Right renal cortex interstitium (tissue), 3 donors: ENCODE measurements at regions not wholly inside any gene's neighbourhood (a gene's known extent, or its start where the extent isn't known, plus 50 kb on each side); places are given as distances from the start of the nearest gene placed in this dataset.

ENCODE experiments used
- DNase-seq, 3 donors: peaks; one replicate each; pipeline ENCODE4 v3.0.0-alpha.2; 2013; ENCODE audit warnings: low read depth in 3 of 3, low spot score in 2 of 3

GRCh38 chr12:118689793-118690192 is 291.5 kb upstream of the SRRM4 start:
- DNase-seq, result no peak

GRCh38 chr12:118690506-118690905 is 290.8 kb upstream of the SRRM4 start:
- DNase-seq, result no peak

- DNase-seq, result no peak
Measured at GRCh38 chr12:118694128-118694775, 287.1 kb upstream of the SRRM4 start.

GRCh38 chr12:118704527-118705241 is 276.7 kb upstream of the SRRM4 start:
- DNase-seq, result no peak

- DNase-seq, result no peak
Measured at GRCh38 chr12:118706437-118706836, 274.9 kb upstream of the SRRM4 start.

GRCh38 chr12:118709946-118710345 is 271.4 kb upstream of the SRRM4 start:
- no peak for DNase-seq

- no peak for DNase-seq
Measured at GRCh38 chr12:118711185-118711584, 270.2 kb upstream of the SRRM4 start.

GRCh38 chr12:118714051-118714460 is 267.3 kb upstream of the SRRM4 start:
- no peak for DNase-seq

- no peak for DNase-seq
Measured at GRCh38 chr12:118714500-118714899, 266.8 kb upstream of the SRRM4 start.

GRCh38 chr12:118715647-118716046 is 265.7 kb upstream of the SRRM4 start:
- DNase-seq, result no peak

- DNase-seq, result no peak
Measured at GRCh38 chr12:118727196-118727978, 254.0 kb upstream of the SRRM4 start.

GRCh38 chr12:118727979-118728366 is 253.4 kb upstream of the SRRM4 start:
- no peak for DNase-seq

- DNase-seq, result no peak
Measured at GRCh38 chr12:118734266-118734665, 247.1 kb upstream of the SRRM4 start.

- DNase-seq, result no peak
Measured at GRCh38 chr12:118737985-118738540, 243.3 kb upstream of the SRRM4 start.

GRCh38 chr12:118741194-118741593 is 240.1 kb upstream of the SRRM4 start:
- no peak for DNase-seq

- DNase-seq, result no peak
Measured at GRCh38 chr12:118742431-118742830, 238.9 kb upstream of the SRRM4 start.

GRCh38 chr12:118743896-118744700 is 237.2 kb upstream of the SRRM4 start:
- no peak for DNase-seq

- DNase-seq, result no peak
Measured at GRCh38 chr12:118746176-118746575, 235.2 kb upstream of the SRRM4 start.

- DNase-seq, result no peak
Measured at GRCh38 chr12:118746960-118747359, 234.4 kb upstream of the SRRM4 start.

GRCh38 chr12:118747771-118748170 is 233.6 kb upstream of the SRRM4 start:
- DNase-seq, result no peak
